CD14-positive monocyte (primary cell): ENCODE measurements at regions not wholly inside any gene's neighbourhood (a gene's known extent, or its start where the extent isn't known, plus 50 kb on each side); places are given as distances from the start of the nearest gene placed in this dataset.

Experiments used
- DNase-seq, 3 donors: peaks; one replicate each; pipeline ENCODE4 v3.0.0-alpha.2; 2011 to 2022
- H2AFZ ChIP-seq: 2 replicates; pipeline ENCODE4 v1.6.0; 2012; ENCODE audit warnings: mild to moderate bottlenecking, low read depth, low read length, inconsistent platforms; ENCODE audit not compliant: insufficient read depth, poor library complexity, severe bottlenecking
- H3K27ac ChIP-seq, 2 donors: 1 replicate in 1 of 2; 2 replicates in 1 of 2; pipeline ENCODE4 v1.5.1; 2012 to 2013; ENCODE audit warnings: low read length in 2 of 2, control low read depth in 1 of 2, inconsistent platforms in 1 of 2, low read depth in 1 of 2, mild to moderate bottlenecking in 1 of 2
- H3K27me3 ChIP-seq, 2 donors: one replicate each; pipeline versions ENCODE4 v1.6.0 to v1.6.1; 2011 to 2013; ENCODE audit warnings: low read length in 2 of 2; ENCODE audit not compliant: control insufficient read depth in 2 of 2, insufficient read depth in 2 of 2
- H3K36me3 ChIP-seq, 2 donors: replicated peaks in 1 of 2; 1 replicate in 1 of 2; 2 replicates in 1 of 2; pipeline versions ENCODE4 v1.5.1 to v1.6.1; 2012 to 2013; ENCODE audit warnings: low read length in 2 of 2, control low read depth in 1 of 2, inconsistent platforms in 1 of 2, mild to moderate bottlenecking in 1 of 2; ENCODE audit not compliant: insufficient read depth in 2 of 2, control insufficient read depth in 1 of 2
- H3K4me1 ChIP-seq, 2 donors: 1 replicate in 1 of 2; 2 replicates in 1 of 2; pipeline versions ENCODE4 v1.5.1 to v1.6.1; 2012 to 2013; ENCODE audit warnings: low read length in 2 of 2, control low read depth in 1 of 2, inconsistent platforms in 1 of 2, mild to moderate bottlenecking in 1 of 2, moderate library complexity in 1 of 2; ENCODE audit not compliant: insufficient read depth in 2 of 2, control insufficient read depth in 1 of 2
- H3K4me2 ChIP-seq: replicated peaks from 2 replicates; pipeline ENCODE3; 2012; ENCODE audit warnings: low read length, moderate library complexity, mild to moderate bottlenecking; ENCODE audit not compliant: poor library complexity, severe bottlenecking; ENCODE audit errors: extremely low read depth
- H3K4me3 ChIP-seq, 3 experiments: fragments of 200-600 bp in 1 of 3; sonication (generic) in 1 of 3; replicated peaks in 1 of 3; 1 replicate in 2 of 3; 2 replicates in 1 of 3; pipeline ENCODE4 v1.5.1; 2011 to 2013; ENCODE audit warnings: low read length in 3 of 3, mild to moderate bottlenecking in 3 of 3, control low read depth in 2 of 3, low read depth in 2 of 3, inconsistent platforms in 1 of 3, moderate library complexity in 1 of 3
- H3K79me2 ChIP-seq: 2 replicates; pipeline ENCODE4 v1.6.0; 2012; ENCODE audit warnings: mild to moderate bottlenecking, control low read depth, inconsistent platforms, low read length, moderate library complexity; ENCODE audit not compliant: insufficient read depth
- H3K9ac ChIP-seq: 2 replicates; pipeline ENCODE4 v1.6.0; 2017; ENCODE audit warnings: low read length, mild to moderate bottlenecking; ENCODE audit not compliant: insufficient read depth, poor library complexity, severe bottlenecking
- H3K9me3 ChIP-seq, 2 donors: replicated peaks in 1 of 2; 1 replicate in 1 of 2; 2 replicates in 1 of 2; pipeline versions ENCODE4 v1.5.1 to v1.6.1; 2012 to 2013; ENCODE audit warnings: low read length in 2 of 2, control low read depth in 1 of 2; ENCODE audit not compliant: control insufficient read depth in 1 of 2, insufficient read depth in 1 of 2
- H4K20me1 ChIP-seq: 2 replicates; pipeline ENCODE4 v1.6.0; 2012; ENCODE audit warnings: mild to moderate bottlenecking, low read length, control low read depth, moderate library complexity; ENCODE audit not compliant: insufficient read depth
- H3K27ac Mint-ChIP-seq, 7 donors: one replicate each; pipeline ENCODE4 v1.8.0; 2020; ENCODE audit warnings: mild to moderate bottlenecking in 7 of 7, mixed read lengths in 7 of 7, moderate library complexity in 6 of 7, inconsistent platforms in 2 of 7
- H3K27me3 Mint-ChIP-seq, 3 donors: one replicate each; pipeline ENCODE4 v1.8.0; 2021 to 2022; ENCODE audit warnings: low read depth in 3 of 3, mild to moderate bottlenecking in 3 of 3, mixed read lengths in 3 of 3, moderate library complexity in 3 of 3, inconsistent platforms in 1 of 3
- H3K36me3 Mint-ChIP-seq, 2 donors: one replicate each; pipeline ENCODE4 v1.8.0; 2020; ENCODE audit warnings: mixed read lengths in 2 of 2, inconsistent platforms in 1 of 2, mild to moderate bottlenecking in 1 of 2
- H3K4me1 Mint-ChIP-seq: one replicate; pipeline ENCODE4 v1.8.0; 2020; ENCODE audit warnings: mild to moderate bottlenecking, mixed read lengths
- H3K4me3 Mint-ChIP-seq, 2 donors: one replicate each; pipeline ENCODE4 v1.8.0; 2020; ENCODE audit warnings: mild to moderate bottlenecking in 2 of 2, mixed read lengths in 2 of 2, moderate library complexity in 1 of 2
- H3K9me3 Mint-ChIP-seq, 7 donors: one replicate each; pipeline ENCODE4 v1.8.0; 2020 to 2022; ENCODE audit warnings: mixed read lengths in 7 of 7, mild to moderate bottlenecking in 6 of 7, moderate library complexity in 6 of 7, inconsistent platforms in 2 of 7
- WGBS: methylation state at CpG from one replicate; pipeline ENCODE4 v1.1.5; 2013; ENCODE audit warnings: missing lambda C conversion rate; ENCODE audit not compliant: insufficient coverage; 5-methylcytosine and 5-hydroxymethylcytosine counted together
- intact Hi-C, 2 donors: fragments of 100-400 bp; cut with micrococcal nuclease; formaldehyde crosslinking; loops; one replicate each; pipeline versions ENCODE4 v1.15.0 to v1.15.1; 2023
- TF ChIP-seq, protein P1 (sequence below): fragments of 200-600 bp; IDR thresholded peaks from one replicate; pipeline ENCODE4 v1.8.0; 2022; ENCODE audit warnings: antibody characterized with exemption, mild to moderate bottlenecking

DNA sequence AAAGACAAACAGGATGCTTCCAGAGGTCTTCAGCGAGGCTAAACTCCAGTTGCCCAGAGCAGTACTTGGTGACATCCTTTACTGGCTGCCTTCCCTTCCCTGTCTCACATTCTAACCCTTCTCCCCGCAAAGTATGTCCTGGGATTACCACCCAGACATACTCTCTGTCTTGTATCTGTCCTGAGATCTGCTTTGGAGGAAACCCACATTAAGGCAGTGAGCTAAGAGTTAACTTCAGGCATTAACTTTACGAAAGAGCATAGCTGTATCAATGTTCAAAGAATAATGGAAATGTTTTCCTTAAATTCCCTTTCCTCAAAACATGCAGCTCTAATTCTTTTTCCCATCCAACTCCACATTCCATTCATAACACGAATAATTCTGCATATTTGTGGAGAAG is 385.2 kb downstream of the NPIPA8 start:
- peaks cover 0 to 3% (median 0%) of the 10 kb centered on the region in 7 donors for H3K9me3 Mint-ChIP-seq
- H3K4me3 Mint-ChIP-seq = no peak overlapping the region
- H3K27ac Mint-ChIP-seq = no peak overlapping the region
- peaks cover 6 to 15% (median 7%) of the 10 kb centered on the region in 3 donors for H3K27me3 Mint-ChIP-seq
- Histone ChIP-seq H2AFZ (no peak overlapping the region), H3K4me1 (no peaks in the 10 kb centered on the region), H3K27ac (no peak overlapping the region), H3K4me3 (no peak overlapping the region), H3K27me3 (peaks cover 0 to 5% of the 10 kb centered on the region in 2 donors), H3K9me3 (no peaks in the 10 kb centered on the region), H3K79me2 (no peaks in the 10 kb centered on the region), H3K9ac (no peak overlapping the region), H3K4me2 (no peak overlapping the region), H3K36me3 (no peaks in the 10 kb centered on the region), H4K20me1 (no peaks in the 10 kb centered on the region)
- intact Hi-C loops = no loop called here
- peaks cover 1% of the 10 kb centered on the region for H3K4me1 Mint-ChIP-seq
- 80% methylated on average over 1 of the region's 4 CpGs for WGBS
- DNase-seq = no peak
- H3K36me3 Mint-ChIP-seq = no peaks in the 10 kb centered on the region
- TF ChIP-seq, protein P1, sequence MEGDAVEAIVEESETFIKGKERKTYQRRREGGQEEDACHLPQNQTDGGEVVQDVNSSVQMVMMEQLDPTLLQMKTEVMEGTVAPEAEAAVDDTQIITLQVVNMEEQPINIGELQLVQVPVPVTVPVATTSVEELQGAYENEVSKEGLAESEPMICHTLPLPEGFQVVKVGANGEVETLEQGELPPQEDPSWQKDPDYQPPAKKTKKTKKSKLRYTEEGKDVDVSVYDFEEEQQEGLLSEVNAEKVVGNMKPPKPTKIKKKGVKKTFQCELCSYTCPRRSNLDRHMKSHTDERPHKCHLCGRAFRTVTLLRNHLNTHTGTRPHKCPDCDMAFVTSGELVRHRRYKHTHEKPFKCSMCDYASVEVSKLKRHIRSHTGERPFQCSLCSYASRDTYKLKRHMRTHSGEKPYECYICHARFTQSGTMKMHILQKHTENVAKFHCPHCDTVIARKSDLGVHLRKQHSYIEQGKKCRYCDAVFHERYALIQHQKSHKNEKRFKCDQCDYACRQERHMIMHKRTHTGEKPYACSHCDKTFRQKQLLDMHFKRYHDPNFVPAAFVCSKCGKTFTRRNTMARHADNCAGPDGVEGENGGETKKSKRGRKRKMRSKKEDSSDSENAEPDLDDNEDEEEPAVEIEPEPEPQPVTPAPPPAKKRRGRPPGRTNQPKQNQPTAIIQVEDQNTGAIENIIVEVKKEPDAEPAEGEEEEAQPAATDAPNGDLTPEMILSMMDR = no peak

GRCh38 chr16:17949982-17950250 is 386.6 kb downstream of the NPIPA8 start:
- no peak overlapping the region for H3K4me3 Mint-ChIP-seq
- no peak for DNase-seq
- Histone ChIP-seq H3K79me2 (no peaks in the 10 kb centered on the region), H3K4me2 (no peak overlapping the region), H3K27me3 (peaks cover 0 to 5% of the 10 kb centered on the region in 2 donors), H3K9me3 (no peaks in the 10 kb centered on the region), H3K4me1 (no peaks in the 10 kb centered on the region), H3K27ac (no peak overlapping the region), H2AFZ (no peak overlapping the region), H4K20me1 (no peaks in the 10 kb centered on the region), H3K9ac (no peak overlapping the region), H3K36me3 (no peaks in the 10 kb centered on the region), H3K4me3 (no peak overlapping the region)
- TF ChIP-seq, protein P1 = no peak
- peaks cover 5 to 15% (median 7%) of the 10 kb centered on the region in 3 donors for H3K27me3 Mint-ChIP-seq
- intact Hi-C loops = no loop called here
- H3K27ac Mint-ChIP-seq = no peak overlapping the region
- H3K36me3 Mint-ChIP-seq = no peaks in the 10 kb centered on the region
- 20% methylated on average over 1 of the region's 4 CpGs for WGBS
- H3K9me3 Mint-ChIP-seq = peaks cover 0 to 3% (median 0%) of the 10 kb centered on the region in 7 donors
- H3K4me1 Mint-ChIP-seq = peaks cover 1% of the 10 kb centered on the region
